ENCODE measurements at regions not wholly inside any gene's neighbourhood (a gene's known extent, or its start where the extent isn't known, plus 50 kb on each side); places are given as distances from the start of the nearest gene placed in this dataset.

- no peaks in the 10 kb centered on the region for H3K27me3 ChIP-seq (ENCODE audit: insufficient read depth, low read depth)
Observed at GRCh38 chr7:26543951-26544350, 252.3 kb downstream of the SNX10 start.

GRCh38 chr7:26546508-26547053 is 254.9 kb downstream of the SNX10 start:
- no peak overlapping the region for H3K4me2 ChIP-seq
- H3K4me1 ChIP-seq (ENCODE audit: low read depth, poor library complexity, severe bottlenecking): peaks cover 10% of the 10 kb centered on the region
- no peak overlapping the region for H2AFZ ChIP-seq (ENCODE audit: low read depth)
- no peak overlapping the region for H3K4me3 ChIP-seq (IDR thresholded peaks at IDR 0.05; ENCODE audit: insufficient read depth, low read depth, low read length)
- no peak overlapping the region for H3K9ac ChIP-seq
- no peak overlapping the region for H3K27ac ChIP-seq
- H3K79me2 ChIP-seq (ENCODE audit: insufficient read depth, low read depth): no peaks in the 10 kb centered on the region
- H4K20me1 ChIP-seq (ENCODE audit: insufficient read depth): no peaks in the 10 kb centered on the region
- no peaks in the 10 kb centered on the region for H3K27me3 ChIP-seq (ENCODE audit: insufficient read depth, low read depth)
- TF ChIP-seq CTCF (conservative IDR thresholded peaks at IDR 0.05; ENCODE audit: low read depth, low read length): no peak
- H3K36me3 ChIP-seq (ENCODE audit: insufficient read depth): no peaks in the 10 kb centered on the region

More at GRCh38 chr7:26543951-26544350, 252.3 kb downstream of the SNX10 start:
- H3K36me3 ChIP-seq (ENCODE audit: insufficient read depth): no peaks in the 10 kb centered on the region
- no peaks in the 10 kb centered on the region for H3K4me1 ChIP-seq (ENCODE audit: low read depth, poor library complexity, severe bottlenecking)
- TF ChIP-seq CTCF (conservative IDR thresholded peaks at IDR 0.05; ENCODE audit: low read depth, low read length): no peak
- H3K4me3 ChIP-seq (IDR thresholded peaks at IDR 0.05; ENCODE audit: insufficient read depth, low read depth, low read length): no peak overlapping the region
- no peak overlapping the region for H3K4me2 ChIP-seq
- no peak overlapping the region for H3K27ac ChIP-seq
- no peaks in the 10 kb centered on the region for H3K79me2 ChIP-seq (ENCODE audit: insufficient read depth, low read depth)
- H3K9ac ChIP-seq: no peak overlapping the region
- no peaks in the 10 kb centered on the region for H4K20me1 ChIP-seq (ENCODE audit: insufficient read depth)
- no peak overlapping the region for H2AFZ ChIP-seq (ENCODE audit: low read depth)

GRCh38 chr7:26547156-26547555 is 255.5 kb downstream of the SNX10 start:
- H3K9ac ChIP-seq: no peak overlapping the region
- no peak overlapping the region for H3K4me2 ChIP-seq
- H4K20me1 ChIP-seq (ENCODE audit: insufficient read depth): no peaks in the 10 kb centered on the region
- no peaks in the 10 kb centered on the region for H3K79me2 ChIP-seq (ENCODE audit: insufficient read depth, low read depth)
- no peaks in the 10 kb centered on the region for H3K27me3 ChIP-seq (ENCODE audit: insufficient read depth, low read depth)
- H3K27ac ChIP-seq: no peak overlapping the region
- no peak for TF ChIP-seq CTCF (conservative IDR thresholded peaks at IDR 0.05; ENCODE audit: low read depth, low read length)
- no peak overlapping the region for H3K4me3 ChIP-seq (IDR thresholded peaks at IDR 0.05; ENCODE audit: insufficient read depth, low read depth, low read length)
- H2AFZ ChIP-seq (ENCODE audit: low read depth): no peak overlapping the region
- no peaks in the 10 kb centered on the region for H3K36me3 ChIP-seq (ENCODE audit: insufficient read depth)
- peaks cover 10% of the 10 kb centered on the region for H3K4me1 ChIP-seq (ENCODE audit: low read depth, poor library complexity, severe bottlenecking)

GRCh38 chr7:26549281-26549944 is 257.8 kb downstream of the SNX10 start:
- no peaks in the 10 kb centered on the region for H3K36me3 ChIP-seq (ENCODE audit: insufficient read depth)
- no peaks in the 10 kb centered on the region for H4K20me1 ChIP-seq (ENCODE audit: insufficient read depth)
- TF ChIP-seq CTCF (conservative IDR thresholded peaks at IDR 0.05; ENCODE audit: low read depth, low read length): no peak
- H3K4me2 ChIP-seq: no peak overlapping the region; the same call in 1 of the 2 replicates
- no peak overlapping the region for H3K4me3 ChIP-seq (IDR thresholded peaks at IDR 0.05; ENCODE audit: insufficient read depth, low read depth, low read length)
- no peaks in the 10 kb centered on the region for H3K79me2 ChIP-seq (ENCODE audit: insufficient read depth, low read depth)
- H3K27me3 ChIP-seq (ENCODE audit: insufficient read depth, low read depth): no peaks in the 10 kb centered on the region
- H2AFZ ChIP-seq (ENCODE audit: low read depth): 0 out of 2 replicates have a peak overlapping the region, but pooled peaks have one; percentile 4
- peaks cover 10% of the 10 kb centered on the region for H3K4me1 ChIP-seq (ENCODE audit: low read depth, poor library complexity, severe bottlenecking)
- H3K27ac ChIP-seq: no peak overlapping the region
- H3K9ac ChIP-seq: no peak overlapping the region

All from KMS-11 (cell line).